ENCODE measurements at regions not wholly inside any gene's neighbourhood (a gene's known extent, or its start where the extent isn't known, plus 50 kb on each side); places are given as distances from the start of the nearest gene placed in this dataset.

DNA sequence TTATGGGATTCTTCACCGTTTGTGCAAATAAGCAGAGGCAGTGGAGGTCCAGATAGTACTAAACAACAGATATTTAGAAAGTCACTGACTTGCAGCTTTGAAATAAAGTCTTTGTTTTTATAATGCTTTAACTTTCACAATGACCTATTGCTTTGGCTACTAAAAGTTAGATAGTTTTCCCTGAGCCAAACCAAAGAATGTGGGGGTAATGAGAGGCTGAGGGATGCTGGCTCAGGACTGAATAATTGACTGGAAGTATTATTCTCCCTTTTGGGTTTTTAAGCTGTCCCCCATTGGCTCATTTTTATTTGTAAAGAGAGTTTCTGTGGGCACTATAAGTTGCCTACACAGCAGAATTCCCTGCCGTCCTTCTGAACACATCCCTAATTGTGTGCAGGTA, 99.2 kb upstream of the ACTBL2 start:
- no peak overlapping the region for H3K27ac ChIP-seq
- TF ChIP-seq, protein P1, sequence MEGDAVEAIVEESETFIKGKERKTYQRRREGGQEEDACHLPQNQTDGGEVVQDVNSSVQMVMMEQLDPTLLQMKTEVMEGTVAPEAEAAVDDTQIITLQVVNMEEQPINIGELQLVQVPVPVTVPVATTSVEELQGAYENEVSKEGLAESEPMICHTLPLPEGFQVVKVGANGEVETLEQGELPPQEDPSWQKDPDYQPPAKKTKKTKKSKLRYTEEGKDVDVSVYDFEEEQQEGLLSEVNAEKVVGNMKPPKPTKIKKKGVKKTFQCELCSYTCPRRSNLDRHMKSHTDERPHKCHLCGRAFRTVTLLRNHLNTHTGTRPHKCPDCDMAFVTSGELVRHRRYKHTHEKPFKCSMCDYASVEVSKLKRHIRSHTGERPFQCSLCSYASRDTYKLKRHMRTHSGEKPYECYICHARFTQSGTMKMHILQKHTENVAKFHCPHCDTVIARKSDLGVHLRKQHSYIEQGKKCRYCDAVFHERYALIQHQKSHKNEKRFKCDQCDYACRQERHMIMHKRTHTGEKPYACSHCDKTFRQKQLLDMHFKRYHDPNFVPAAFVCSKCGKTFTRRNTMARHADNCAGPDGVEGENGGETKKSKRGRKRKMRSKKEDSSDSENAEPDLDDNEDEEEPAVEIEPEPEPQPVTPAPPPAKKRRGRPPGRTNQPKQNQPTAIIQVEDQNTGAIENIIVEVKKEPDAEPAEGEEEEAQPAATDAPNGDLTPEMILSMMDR (IDR thresholded peaks at IDR 0.05) = no peak
- TF ChIP-seq ZFX (IDR thresholded peaks at IDR 0.05; ENCODE audit: borderline replicate concordance) = no peak

DNA sequence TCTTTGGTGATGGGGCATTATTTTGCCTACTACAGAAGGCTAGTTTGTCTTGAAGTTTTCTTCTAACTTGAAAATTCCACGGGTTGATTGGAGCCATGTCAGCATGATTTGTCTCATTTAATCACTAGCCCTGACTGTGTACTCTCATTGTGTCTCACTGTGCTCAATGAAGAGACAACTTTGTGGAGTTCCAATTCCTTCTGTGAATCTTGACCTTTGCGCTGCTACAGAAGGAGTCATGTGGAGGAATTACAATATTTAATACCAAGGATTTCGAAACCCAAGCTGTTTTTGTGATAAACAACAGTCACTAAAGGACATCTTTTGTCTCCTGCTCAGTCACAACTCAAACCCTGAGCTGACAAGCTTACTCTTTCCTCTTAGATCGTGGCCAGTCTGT, 98.6 kb upstream of the ACTBL2 start:
- TF ChIP-seq, protein P1 (IDR thresholded peaks at IDR 0.05) = no peak
- no peak for TF ChIP-seq ZFX (IDR thresholded peaks at IDR 0.05; ENCODE audit: borderline replicate concordance)
- H3K27ac ChIP-seq = no peak overlapping the region

DNA sequence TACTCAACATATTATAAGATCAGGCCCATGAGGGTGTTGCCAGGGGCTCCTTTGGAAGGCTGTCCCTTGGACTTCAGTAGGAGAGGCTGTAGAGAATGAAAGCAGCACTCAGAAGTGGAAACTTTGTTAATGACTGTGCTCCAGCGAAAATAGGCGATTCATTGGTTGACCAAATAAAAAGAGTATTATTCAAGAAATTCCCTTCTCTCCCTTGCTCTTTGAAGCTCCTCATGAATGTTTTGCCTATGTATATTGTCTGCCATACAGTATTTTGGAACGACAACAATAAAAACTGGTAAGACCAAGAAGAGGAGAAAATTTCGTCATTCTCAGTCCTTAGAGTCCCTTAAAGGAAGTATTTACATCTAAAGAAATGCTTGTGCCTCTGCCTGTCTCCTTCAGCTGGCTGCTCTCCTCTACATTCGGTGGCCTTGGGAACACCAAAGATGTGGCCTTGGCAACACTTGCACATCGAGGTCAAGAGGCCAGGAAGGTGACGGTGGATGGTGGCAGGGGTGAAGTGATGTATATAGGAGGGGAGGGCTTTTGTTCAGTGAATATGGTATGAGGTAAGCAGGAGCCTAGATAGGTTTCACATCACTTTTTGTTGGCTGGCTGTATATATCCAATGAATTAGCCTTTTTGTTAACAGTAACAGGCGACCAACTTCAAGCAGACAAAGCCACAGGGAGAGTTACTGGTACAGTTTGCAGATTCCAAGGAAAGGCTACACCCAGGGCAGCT, 95.0 kb upstream of the ACTBL2 start:
- TF ChIP-seq ZFX (IDR thresholded peaks at IDR 0.05; ENCODE audit: borderline replicate concordance) = no peak
- TF ChIP-seq, protein P1 (IDR thresholded peaks at IDR 0.05) = no peak
- no peak overlapping the region for H3K27ac ChIP-seq

DNA sequence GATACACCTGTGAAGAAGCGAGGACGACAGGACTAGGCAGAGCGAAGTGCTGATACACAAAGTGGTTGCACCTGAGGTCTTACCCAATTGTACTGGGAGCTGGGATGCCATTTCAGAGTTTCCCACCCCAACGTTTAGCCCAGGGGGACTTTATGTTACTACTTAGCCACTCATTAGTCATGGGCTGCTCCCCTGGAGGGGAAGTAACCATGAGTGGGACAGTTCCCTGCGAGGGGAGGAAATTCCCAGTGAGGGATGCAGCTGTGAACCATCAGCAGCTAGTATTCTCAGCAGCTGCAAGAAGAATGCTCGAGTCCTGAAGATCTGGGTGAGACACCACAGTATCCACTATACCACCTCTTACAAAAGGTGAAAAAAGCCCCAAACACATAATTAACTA, 93.7 kb upstream of the ACTBL2 start:
- TF ChIP-seq ZFX (IDR thresholded peaks at IDR 0.05; ENCODE audit: borderline replicate concordance) = no peak
- TF ChIP-seq, protein P1 (IDR thresholded peaks at IDR 0.05) = no peak
- no peak overlapping the region for H3K27ac ChIP-seq

DNA sequence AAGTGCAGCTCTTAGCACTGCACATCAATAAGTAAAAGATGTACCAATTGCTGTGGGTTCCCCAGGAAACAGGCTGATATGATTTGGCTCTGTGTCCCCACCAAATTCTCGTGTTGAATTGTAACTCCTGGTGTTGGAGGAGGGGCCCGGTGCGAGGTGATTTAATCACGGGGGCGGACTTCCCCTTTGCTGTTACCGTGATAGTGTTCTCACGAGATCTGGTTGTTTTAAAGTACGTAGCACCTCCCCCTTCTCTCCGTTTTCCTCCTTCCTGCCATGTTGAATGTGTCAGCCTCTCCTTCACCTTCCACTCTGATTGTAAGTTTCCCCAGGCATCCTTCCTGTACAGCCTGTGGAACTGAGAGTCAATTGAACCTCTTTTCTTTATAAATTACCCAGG, 93.2 kb upstream of the ACTBL2 start:
- no peak for TF ChIP-seq ZFX (IDR thresholded peaks at IDR 0.05; ENCODE audit: borderline replicate concordance)
- TF ChIP-seq, protein P1 (IDR thresholded peaks at IDR 0.05) = no peak

DNA sequence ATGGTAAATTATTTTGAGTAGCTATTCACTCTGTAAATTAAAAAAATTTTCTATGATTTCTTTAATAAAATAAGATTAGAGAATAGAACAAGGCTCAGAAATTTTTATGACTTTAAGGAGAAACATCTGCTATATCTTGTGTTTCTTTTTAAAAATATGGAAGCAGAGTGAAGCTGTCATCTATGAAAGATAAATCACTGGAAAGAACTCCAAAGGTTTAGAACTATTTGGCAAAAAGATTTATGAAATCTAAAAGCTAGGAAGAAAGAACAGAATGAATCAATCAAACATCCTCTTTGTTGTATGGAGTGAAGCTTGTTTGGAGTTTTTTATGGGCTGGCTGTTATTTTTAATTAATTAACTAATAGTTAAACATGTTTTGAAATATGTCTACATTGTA, 89.8 kb upstream of the ACTBL2 start:
- no peak overlapping the region for H3K27ac ChIP-seq
- TF ChIP-seq, protein P1 (IDR thresholded peaks at IDR 0.05) = no peak
- TF ChIP-seq ZFX (IDR thresholded peaks at IDR 0.05; ENCODE audit: borderline replicate concordance) = no peak

More for the DNA sequence above, 93.2 kb upstream of the ACTBL2 start:
- H3K27ac ChIP-seq = no peak overlapping the region

DNA sequence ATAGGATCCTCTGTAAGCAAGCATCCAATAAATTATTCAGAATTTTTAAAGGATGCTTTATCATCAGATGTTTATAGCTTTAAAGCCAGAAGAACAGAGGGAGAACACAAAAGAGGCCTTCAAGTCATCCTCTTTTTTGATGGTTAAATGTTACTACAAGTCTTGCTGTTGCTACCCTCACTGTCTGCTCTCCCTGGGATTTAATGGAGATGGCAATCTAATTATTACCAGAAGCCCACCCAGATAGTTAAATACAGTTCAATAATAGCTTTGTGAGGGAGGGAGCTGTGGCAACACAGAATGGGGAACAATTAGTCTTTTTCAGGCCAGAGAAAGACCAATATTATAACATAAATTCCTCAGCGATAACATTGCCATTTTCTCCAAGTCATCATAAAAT, 87.0 kb upstream of the ACTBL2 start:
- TF ChIP-seq, protein P1 (IDR thresholded peaks at IDR 0.05) = no peak
- no peak for TF ChIP-seq ZFX (IDR thresholded peaks at IDR 0.05; ENCODE audit: borderline replicate concordance)
- H3K27ac ChIP-seq = no peak overlapping the region

Measured in 22Rv1 (cell line).